Prostate gland (tissue), 2 donors: ENCODE measurements at regions not wholly inside any gene's neighbourhood (a gene's known extent, or its start where the extent isn't known, plus 50 kb on each side); places are given as distances from the start of the nearest gene placed in this dataset.

Experiments
- CTCF ChIP-seq, 4 experiments: fragments of 200-600 bp in 2 of 4; fragments of 450-650 bp in 2 of 4; sonication (generic) in 2 of 4; IDR thresholded peaks; 1 replicate in 3 of 4; 2 replicates in 1 of 4; pipeline ENCODE4 v1.5.1; 2016 to 2019; ENCODE audit warnings: antibody characterized with exemption in 4 of 4, mild to moderate bottlenecking in 2 of 4, moderate library complexity in 2 of 4
- POLR2AphosphoS5 ChIP-seq: sonication (generic); formaldehyde crosslinking; IDR thresholded peaks from one replicate; pipeline ENCODE4 v1.6.1; 2017; ENCODE audit warnings: antibody characterized with exemption

GRCh38 chr1:192067360-192067759 lies 90.9 kb upstream of the RGS18 start:
- no peak for TF ChIP-seq POLR2AphosphoS5
- no peak for TF ChIP-seq CTCF (IDR thresholded peaks at IDR 0.05)
